ENCODE measurements at regions not wholly inside any gene's neighbourhood (a gene's known extent, or its start where the extent isn't known, plus 50 kb on each side); places are given as distances from the start of the nearest gene placed in this dataset.

DNA sequence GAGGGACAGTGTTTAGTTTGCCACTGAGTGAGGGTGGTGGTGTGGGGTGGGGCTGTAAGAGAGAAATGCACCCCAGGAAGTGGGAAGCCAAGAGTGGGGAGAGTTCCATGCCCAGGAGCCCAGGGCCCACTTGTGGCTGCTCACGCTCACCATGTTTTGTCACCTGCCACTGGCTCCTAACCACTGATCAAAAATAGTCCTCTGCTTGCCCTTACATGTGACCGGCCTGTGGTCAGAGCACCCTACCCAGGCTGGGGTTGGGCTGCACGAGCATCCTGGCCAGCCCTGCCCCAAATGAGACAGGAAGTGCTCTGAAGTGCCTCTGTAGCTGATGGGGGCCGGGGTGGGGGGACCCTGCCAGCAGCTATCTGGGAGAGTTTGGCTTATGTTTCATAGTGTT is 216.3 kb downstream of the RPLP1 start:
- Mint-ChIP-seq H3K27ac (ENCODE audit: low read depth, unreplicated experiment) (no peak overlapping the region), H3K27me3 (ENCODE audit: insufficient read depth, unreplicated experiment) (peaks cover 8% of the 10 kb centered on the region), H3K4me1 (ENCODE audit: insufficient read depth, unreplicated experiment) (no peaks in the 10 kb centered on the region), H3K36me3 (ENCODE audit: insufficient read depth, unreplicated experiment) (no peaks in the 10 kb centered on the region), H3K4me3 (ENCODE audit: unreplicated experiment) (no peak overlapping the region), H3K9me3 (ENCODE audit: unreplicated experiment) (no peaks in the 10 kb centered on the region)
- intact Hi-C loops (cut with micrococcal nuclease) = no loop called here
- no peak for DNase-seq (ENCODE audit: unreplicated experiment)
- ChIA-PET POLR2A (no interaction called here), CTCF (no interaction called here)
- TF ChIP-seq, protein P1, sequence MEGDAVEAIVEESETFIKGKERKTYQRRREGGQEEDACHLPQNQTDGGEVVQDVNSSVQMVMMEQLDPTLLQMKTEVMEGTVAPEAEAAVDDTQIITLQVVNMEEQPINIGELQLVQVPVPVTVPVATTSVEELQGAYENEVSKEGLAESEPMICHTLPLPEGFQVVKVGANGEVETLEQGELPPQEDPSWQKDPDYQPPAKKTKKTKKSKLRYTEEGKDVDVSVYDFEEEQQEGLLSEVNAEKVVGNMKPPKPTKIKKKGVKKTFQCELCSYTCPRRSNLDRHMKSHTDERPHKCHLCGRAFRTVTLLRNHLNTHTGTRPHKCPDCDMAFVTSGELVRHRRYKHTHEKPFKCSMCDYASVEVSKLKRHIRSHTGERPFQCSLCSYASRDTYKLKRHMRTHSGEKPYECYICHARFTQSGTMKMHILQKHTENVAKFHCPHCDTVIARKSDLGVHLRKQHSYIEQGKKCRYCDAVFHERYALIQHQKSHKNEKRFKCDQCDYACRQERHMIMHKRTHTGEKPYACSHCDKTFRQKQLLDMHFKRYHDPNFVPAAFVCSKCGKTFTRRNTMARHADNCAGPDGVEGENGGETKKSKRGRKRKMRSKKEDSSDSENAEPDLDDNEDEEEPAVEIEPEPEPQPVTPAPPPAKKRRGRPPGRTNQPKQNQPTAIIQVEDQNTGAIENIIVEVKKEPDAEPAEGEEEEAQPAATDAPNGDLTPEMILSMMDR (IDR thresholded peaks at IDR 0.05; ENCODE audit: unreplicated experiment) = no peak
- BruUV-seq (replicated peaks) = no TSS peak

DNA sequence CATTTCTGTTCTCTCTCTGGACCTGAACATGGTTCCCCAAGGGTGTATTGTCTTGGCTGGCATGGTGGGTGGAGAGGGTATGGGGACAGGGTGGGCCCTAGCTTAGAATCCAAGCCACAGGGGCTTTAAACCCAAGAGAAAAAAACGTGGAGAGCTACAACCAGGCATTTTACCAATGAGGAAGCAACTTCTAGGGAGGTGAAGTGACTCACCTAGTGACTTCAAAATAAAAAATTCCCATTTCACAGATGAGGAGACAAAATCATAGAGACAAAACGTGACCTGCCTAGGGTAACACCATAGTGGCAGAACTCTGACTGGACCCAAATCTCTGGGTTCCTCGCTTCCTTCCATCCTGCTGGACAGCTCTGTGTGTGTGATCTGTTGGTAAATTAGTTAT is 216.8 kb downstream of the RPLP1 start:
- Mint-ChIP-seq H3K27me3 (ENCODE audit: insufficient read depth, unreplicated experiment) (peaks cover 13% of the 10 kb centered on the region), H3K9me3 (ENCODE audit: unreplicated experiment) (no peaks in the 10 kb centered on the region), H3K4me1 (ENCODE audit: insufficient read depth, unreplicated experiment) (no peaks in the 10 kb centered on the region), H3K27ac (ENCODE audit: low read depth, unreplicated experiment) (no peak overlapping the region), H3K4me3 (ENCODE audit: unreplicated experiment) (no peak overlapping the region), H3K36me3 (ENCODE audit: insufficient read depth, unreplicated experiment) (no peaks in the 10 kb centered on the region)
- DNase-seq (ENCODE audit: unreplicated experiment) = no peak
- TF ChIP-seq, protein P1 (IDR thresholded peaks at IDR 0.05; ENCODE audit: unreplicated experiment) = no peak
- CTCF ChIA-PET = no interaction called here
- intact Hi-C loops (cut with micrococcal nuclease) = no loop called here
- POLR2A ChIA-PET = no interaction called here
- BruUV-seq (replicated peaks) = no TSS peak

DNA sequence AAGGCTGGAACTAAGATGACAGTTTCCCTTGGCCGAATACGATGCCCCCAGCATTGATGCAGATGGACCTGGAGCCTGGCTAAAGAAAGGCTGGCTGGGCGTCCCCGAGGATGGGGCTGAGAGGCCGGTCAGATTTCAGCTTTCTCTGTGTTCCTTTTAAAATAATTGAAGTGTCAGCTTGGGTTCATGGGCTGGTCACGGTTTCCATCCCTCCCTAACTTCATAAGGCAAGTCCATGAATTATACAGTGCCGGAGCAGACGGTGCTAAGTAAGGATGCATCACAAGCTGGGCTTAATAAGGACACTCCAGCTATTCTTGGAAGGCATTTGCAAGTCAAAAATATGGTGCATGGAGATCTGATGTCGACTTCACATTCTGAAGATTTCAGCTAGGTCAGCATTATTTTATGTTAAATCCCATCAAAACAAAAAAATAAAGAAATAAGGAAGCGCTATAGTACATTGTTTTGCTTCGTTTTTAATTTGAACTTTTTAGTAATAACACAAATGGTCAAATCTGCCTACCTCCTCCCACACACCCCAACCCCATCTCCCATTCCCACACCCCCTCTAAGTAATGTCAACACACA is 220.8 kb downstream of the RPLP1 start:
- H3K36me3 Mint-ChIP-seq (ENCODE audit: insufficient read depth, unreplicated experiment) = no peaks in the 10 kb centered on the region
- ChIA-PET POLR2A (no interaction called here), CTCF (interaction anchor here (0.5 to 1.0 kb wide), 2 partner anchors 10 to 196 kb away, joined by 3 to 4 read pairs; no protein-coding TSS in a partner anchor)
- H3K27ac Mint-ChIP-seq (ENCODE audit: low read depth, unreplicated experiment) = no peak overlapping the region
- no peak overlapping the region for H3K4me3 Mint-ChIP-seq (ENCODE audit: unreplicated experiment)
- no peak for DNase-seq (ENCODE audit: unreplicated experiment)
- TF ChIP-seq, protein P1 (IDR thresholded peaks at IDR 0.05; ENCODE audit: unreplicated experiment) = no peak
- intact Hi-C loops (cut with micrococcal nuclease) = no loop called here
- peaks cover 52% of the 10 kb centered on the region for H3K27me3 Mint-ChIP-seq (ENCODE audit: insufficient read depth, unreplicated experiment)
- BruUV-seq (replicated peaks) = no TSS peak
- no peaks in the 10 kb centered on the region for H3K4me1 Mint-ChIP-seq (ENCODE audit: insufficient read depth, unreplicated experiment)
- no peaks in the 10 kb centered on the region for H3K9me3 Mint-ChIP-seq (ENCODE audit: unreplicated experiment)

DNA sequence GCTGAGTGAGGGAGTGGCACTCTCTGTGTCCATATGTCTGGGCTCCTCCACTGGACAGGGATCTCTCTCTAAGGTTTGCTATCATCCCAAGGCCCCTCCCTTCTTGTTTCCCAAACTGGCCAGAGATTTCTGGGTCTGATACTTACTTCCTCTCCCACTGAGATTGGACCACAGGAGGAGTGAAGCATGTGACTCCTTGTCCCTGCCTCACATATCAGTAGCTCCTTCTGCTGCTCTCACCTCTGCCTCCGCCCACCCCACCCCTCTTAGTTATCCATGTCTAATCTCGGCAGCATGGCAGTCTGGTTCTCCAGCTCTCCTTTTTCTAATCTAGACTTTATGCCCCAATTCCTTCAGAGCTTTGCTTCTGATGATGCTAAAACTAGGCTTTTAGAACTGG is 223.1 kb downstream of the RPLP1 start:
- Mint-ChIP-seq H3K27ac (ENCODE audit: low read depth, unreplicated experiment) (no peak overlapping the region), H3K4me3 (ENCODE audit: unreplicated experiment) (no peak overlapping the region), H3K36me3 (ENCODE audit: insufficient read depth, unreplicated experiment) (no peaks in the 10 kb centered on the region), H3K27me3 (ENCODE audit: insufficient read depth, unreplicated experiment) (peaks cover 58% of the 10 kb centered on the region), H3K4me1 (ENCODE audit: insufficient read depth, unreplicated experiment) (no peaks in the 10 kb centered on the region), H3K9me3 (ENCODE audit: unreplicated experiment) (no peaks in the 10 kb centered on the region)
- intact Hi-C loops (cut with micrococcal nuclease) = no loop called here
- no TSS peak for BruUV-seq (replicated peaks)
- POLR2A ChIA-PET = no interaction called here
- TF ChIP-seq, protein P1 (IDR thresholded peaks at IDR 0.05; ENCODE audit: unreplicated experiment) = no peak
- CTCF ChIA-PET = interaction anchor here (0.6 to 0.8 kb wide), 3 partner anchors 19 to 425 kb away, joined by 3 read pairs; no protein-coding TSS in a partner anchor
- DNase-seq (ENCODE audit: unreplicated experiment) = no peak
